HL-60 (cell line): ENCODE measurements at regions not wholly inside any gene's neighbourhood (a gene's known extent, or its start where the extent isn't known, plus 50 kb on each side); places are given as distances from the start of the nearest gene placed in this dataset.

Experiments
- DNase-seq, 2 experiments: peaks; one replicate each; pipeline ENCODE4 v3.0.0-alpha.2; 2010 to 2020; ENCODE audit warnings: low read depth in 1 of 2, low spot score in 1 of 2
- H3K27ac ChIP-seq: fragments of 250-450 bp; sonication (Bioruptor Pico); replicated peaks from 2 replicates; pipeline ENCODE4 v1.5.1; 2020; ENCODE audit warnings: mild to moderate bottlenecking, moderate library complexity
- H3K27me3 ChIP-seq: fragments of 250-450 bp; sonication (Bioruptor Pico); 2 replicates; pipeline ENCODE4 v1.5.1; 2021; ENCODE audit warnings: mild to moderate bottlenecking, moderate library complexity; ENCODE audit not compliant: insufficient read depth, poor library complexity, severe bottlenecking
- H3K4me3 ChIP-seq: replicated peaks from 2 replicates; pipeline ENCODE4 v1.5.1; 2011; ENCODE audit warnings: mild to moderate bottlenecking, control low read depth, low read length; ENCODE audit not compliant: insufficient read depth
- CTCF ChIP-seq: IDR thresholded peaks from one replicate; pipeline ENCODE4 v1.5.1; 2011; ENCODE audit warnings: low read length, control low read depth, inconsistent platforms; ENCODE audit not compliant: insufficient read depth
- GABPA ChIP-seq: IDR thresholded peaks from 2 replicates; pipeline ENCODE4 v1.6.1; 2012; ENCODE audit warnings: low read depth
- POLR2AphosphoS5 ChIP-seq: IDR thresholded peaks from 2 replicates; pipeline ENCODE4 v1.6.1; 2012; ENCODE audit warnings: low read depth
- REST ChIP-seq: IDR thresholded peaks from 2 replicates; pipeline ENCODE4 v1.6.1; 2012; ENCODE audit warnings: low read depth; ENCODE audit not compliant: insufficient replicate concordance
- SPI1 ChIP-seq: IDR thresholded peaks from 2 replicates; pipeline ENCODE4 v1.6.1; 2012; ENCODE audit warnings: low read depth, mild to moderate bottlenecking, borderline replicate concordance

- no peak for DNase-seq
- no peak overlapping the region for H3K4me3 ChIP-seq
- H3K27ac ChIP-seq: no peak overlapping the region
- TF ChIP-seq SPI1 (no peak), CTCF (no peak)
- no peaks in the 10 kb centered on the region for H3K27me3 ChIP-seq
These were observed 166.1 kb upstream of the KIAA1217 start for GRCh38 chr10:24042884-24043283.

- no peak overlapping the region for H3K27ac ChIP-seq
- no peak overlapping the region for H3K4me3 ChIP-seq
- H3K27me3 ChIP-seq: no peaks in the 10 kb centered on the region
- no peak for DNase-seq
- no peak for TF ChIP-seq GABPA
- TF ChIP-seq SPI1: no peak
- TF ChIP-seq REST: no peak
- TF ChIP-seq CTCF: no peak
- no peak for TF ChIP-seq POLR2AphosphoS5
These were observed 162.9 kb upstream of the KIAA1217 start for GRCh38 chr10:24046060-24046459.

- Histone ChIP-seq H3K4me3 (no peak overlapping the region), H3K27ac (no peak overlapping the region), H3K27me3 (no peaks in the 10 kb centered on the region)
- DNase-seq: no peak
- no peak for TF ChIP-seq SPI1
- TF ChIP-seq POLR2AphosphoS5: no peak
- TF ChIP-seq CTCF: no peak
- TF ChIP-seq REST: no peak
- no peak for TF ChIP-seq GABPA
These were observed 161.8 kb upstream of the KIAA1217 start for GRCh38 chr10:24047176-24047575.

- Histone ChIP-seq H3K27me3 (no peaks in the 10 kb centered on the region), H3K27ac (no peak overlapping the region), H3K4me3 (no peak overlapping the region)
- no peak for TF ChIP-seq GABPA
- no peak for TF ChIP-seq REST
- TF ChIP-seq CTCF: no peak
- TF ChIP-seq POLR2AphosphoS5: no peak
- TF ChIP-seq SPI1: no peak
- no peak for DNase-seq
These were observed 154.5 kb upstream of the KIAA1217 start for GRCh38 chr10:24054421-24054820.
